Loucy (cell line): ENCODE measurements at regions not wholly inside any gene's neighbourhood (a gene's known extent, or its start where the extent isn't known, plus 50 kb on each side); places are given as distances from the start of the nearest gene placed in this dataset.

Experiments
- H2AFZ ChIP-seq: fragments of 200-600 bp; sonication (generic); 2 replicates; pipeline ENCODE4 v1.6.0; 2016; ENCODE audit warnings: antibody characterized with exemption, mild to moderate bottlenecking, low read length, moderate library complexity
- H3F3A ChIP-seq: fragments of 200-600 bp; 2 replicates; pipeline ENCODE4 v1.6.0; 2016; ENCODE audit warnings: antibody characterized with exemption, low read depth, mild to moderate bottlenecking
- H3K27me3 ChIP-seq: fragments of 200-600 bp; sonication (generic); 2 replicates; pipeline ENCODE4 v1.6.1; 2014; ENCODE audit warnings: low read length, mild to moderate bottlenecking; ENCODE audit not compliant: insufficient read depth, poor library complexity, severe bottlenecking
- H3K36me3 ChIP-seq: fragments of 200-600 bp; sonication (generic); 2 replicates; pipeline ENCODE4 v1.6.1; 2016; ENCODE audit warnings: low read length; ENCODE audit not compliant: insufficient read depth
- H3K4me1 ChIP-seq: fragments of 200-600 bp; sonication (generic); 2 replicates; pipeline ENCODE4 v1.5.1; 2014; ENCODE audit warnings: low read length, mild to moderate bottlenecking; ENCODE audit not compliant: insufficient read depth, poor library complexity, severe bottlenecking
- H3K4me2 ChIP-seq: fragments of 200-600 bp; sonication (generic); 2 replicates; pipeline ENCODE4 v1.6.0; 2014; ENCODE audit warnings: antibody characterized with exemption, low read length, low read depth, mild to moderate bottlenecking; ENCODE audit not compliant: poor library complexity, severe bottlenecking
- H3K4me3 ChIP-seq: fragments of 200-600 bp; sonication (generic); 2 replicates; pipeline ENCODE4 v1.5.1; 2014; ENCODE audit warnings: low read length, mild to moderate bottlenecking, mixed read lengths; ENCODE audit not compliant: poor library complexity, severe bottlenecking
- H3K79me2 ChIP-seq: fragments of 200-600 bp; sonication (generic); 2 replicates; pipeline ENCODE4 v1.6.1; 2014; ENCODE audit warnings: low read length; ENCODE audit not compliant: insufficient read depth
- H3K9ac ChIP-seq: fragments of 200-600 bp; sonication (generic); 2 replicates; pipeline ENCODE4 v1.6.0; 2014; ENCODE audit warnings: mild to moderate bottlenecking, low read depth, low read length, moderate library complexity; ENCODE audit not compliant: poor library complexity, severe bottlenecking
- H3K9me2 ChIP-seq: fragments of 200-600 bp; sonication (generic); replicated peaks from 2 replicates; pipeline ENCODE4 v1.6.1; 2016; ENCODE audit warnings: low read depth, low read length, mixed read lengths
- H3K9me3 ChIP-seq: fragments of 200-600 bp; sonication (generic); 2 replicates; pipeline ENCODE4 v1.6.1; 2014; ENCODE audit warnings: mild to moderate bottlenecking, antibody characterized with exemption, low read length, low read depth; ENCODE audit not compliant: insufficient read depth
- H4K20me1 ChIP-seq: fragments of 200-600 bp; sonication (generic); 2 replicates; pipeline ENCODE4 v1.6.0; 2014; ENCODE audit warnings: antibody characterized with exemption, low read length, mild to moderate bottlenecking; ENCODE audit not compliant: insufficient read depth, poor library complexity, severe bottlenecking
- EZH2phosphoT487 ChIP-seq: fragments of 200-600 bp; IDR thresholded peaks from 2 replicates; pipeline ENCODE4 v1.6.1; 2018; ENCODE audit warnings: antibody characterized with exemption, mild to moderate bottlenecking, moderate library complexity, borderline replicate concordance
- TF ChIP-seq, protein P1 (sequence below): fragments of 200-600 bp; sonication (generic); conservative IDR thresholded peaks from 2 replicates; pipeline ENCODE4 v1.5.1; 2014; ENCODE audit warnings: mild to moderate bottlenecking, antibody characterized with exemption, low read length

DNA sequence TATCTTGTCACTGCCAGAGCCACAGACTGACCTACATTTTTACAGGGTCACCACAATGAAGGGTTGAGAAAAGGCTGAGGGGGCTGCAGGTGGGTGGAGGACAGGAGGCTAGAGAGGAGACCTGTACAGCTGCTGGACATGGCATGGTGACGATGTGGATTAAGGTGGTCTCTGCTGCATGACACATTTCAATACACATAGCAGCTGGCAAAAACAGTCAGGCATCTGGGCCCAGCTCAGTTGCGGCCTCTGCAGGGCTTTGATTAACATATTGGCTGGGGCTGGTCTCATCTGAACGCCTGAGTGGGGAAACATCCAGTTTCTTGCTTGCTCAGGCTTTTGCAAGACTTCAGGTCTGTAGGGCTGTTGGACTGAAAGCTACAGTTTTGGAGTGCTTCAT, 265.4 kb upstream of the FOXF1 start:
- H3K4me2 ChIP-seq: no peak overlapping the region
- H3K27me3 ChIP-seq: no peaks in the 10 kb centered on the region
- TF ChIP-seq EZH2phosphoT487: no peak
- TF ChIP-seq, protein P1, sequence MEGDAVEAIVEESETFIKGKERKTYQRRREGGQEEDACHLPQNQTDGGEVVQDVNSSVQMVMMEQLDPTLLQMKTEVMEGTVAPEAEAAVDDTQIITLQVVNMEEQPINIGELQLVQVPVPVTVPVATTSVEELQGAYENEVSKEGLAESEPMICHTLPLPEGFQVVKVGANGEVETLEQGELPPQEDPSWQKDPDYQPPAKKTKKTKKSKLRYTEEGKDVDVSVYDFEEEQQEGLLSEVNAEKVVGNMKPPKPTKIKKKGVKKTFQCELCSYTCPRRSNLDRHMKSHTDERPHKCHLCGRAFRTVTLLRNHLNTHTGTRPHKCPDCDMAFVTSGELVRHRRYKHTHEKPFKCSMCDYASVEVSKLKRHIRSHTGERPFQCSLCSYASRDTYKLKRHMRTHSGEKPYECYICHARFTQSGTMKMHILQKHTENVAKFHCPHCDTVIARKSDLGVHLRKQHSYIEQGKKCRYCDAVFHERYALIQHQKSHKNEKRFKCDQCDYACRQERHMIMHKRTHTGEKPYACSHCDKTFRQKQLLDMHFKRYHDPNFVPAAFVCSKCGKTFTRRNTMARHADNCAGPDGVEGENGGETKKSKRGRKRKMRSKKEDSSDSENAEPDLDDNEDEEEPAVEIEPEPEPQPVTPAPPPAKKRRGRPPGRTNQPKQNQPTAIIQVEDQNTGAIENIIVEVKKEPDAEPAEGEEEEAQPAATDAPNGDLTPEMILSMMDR: no peak
- no peaks in the 10 kb centered on the region for H4K20me1 ChIP-seq
- H3K9ac ChIP-seq: no peak overlapping the region
- H3K79me2 ChIP-seq: no peaks in the 10 kb centered on the region
- no peaks in the 10 kb centered on the region for H3K36me3 ChIP-seq
- H3K4me3 ChIP-seq: no peak overlapping the region
- no peaks in the 10 kb centered on the region for H3K9me2 ChIP-seq
- H3K4me1 ChIP-seq: no peaks in the 10 kb centered on the region
- H3K9me3 ChIP-seq: no peaks in the 10 kb centered on the region; the same call in 1 of the 2 replicates
- no peak overlapping the region for H2AFZ ChIP-seq
- H3F3A ChIP-seq: no peaks in the 10 kb centered on the region

DNA sequence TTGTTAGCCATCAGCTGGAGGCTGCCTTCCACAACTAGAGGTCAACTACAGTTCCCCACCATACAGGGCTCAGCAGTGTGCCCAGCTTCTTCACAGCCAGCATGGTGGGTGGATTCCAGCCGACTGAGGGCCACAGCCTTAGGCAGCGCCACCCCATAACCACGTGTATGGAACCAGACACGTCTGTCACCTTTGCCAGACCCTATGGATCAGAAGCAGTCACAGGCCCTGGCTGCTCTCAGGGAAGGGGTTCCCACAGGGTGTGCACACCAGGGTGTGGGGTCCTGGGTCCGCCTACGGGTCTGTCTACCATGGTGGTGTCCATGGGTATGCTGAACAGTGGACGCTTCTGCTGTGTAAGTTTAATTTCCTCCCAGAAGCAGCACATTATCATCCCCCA, 265.0 kb upstream of the FOXF1 start:
- no peak overlapping the region for H2AFZ ChIP-seq
- no peaks in the 10 kb centered on the region for H3K9me2 ChIP-seq
- no peak overlapping the region for H3K4me2 ChIP-seq
- H3K36me3 ChIP-seq: no peaks in the 10 kb centered on the region
- TF ChIP-seq EZH2phosphoT487: no peak
- TF ChIP-seq, protein P1: no peak
- no peak overlapping the region for H3K9ac ChIP-seq
- no peaks in the 10 kb centered on the region for H3K4me1 ChIP-seq
- H3K79me2 ChIP-seq: no peaks in the 10 kb centered on the region
- no peaks in the 10 kb centered on the region for H4K20me1 ChIP-seq
- H3K9me3 ChIP-seq: no peaks in the 10 kb centered on the region; the same call in 1 of the 2 replicates
- H3F3A ChIP-seq: no peaks in the 10 kb centered on the region
- H3K4me3 ChIP-seq: no peak overlapping the region
- H3K27me3 ChIP-seq: no peaks in the 10 kb centered on the region

DNA sequence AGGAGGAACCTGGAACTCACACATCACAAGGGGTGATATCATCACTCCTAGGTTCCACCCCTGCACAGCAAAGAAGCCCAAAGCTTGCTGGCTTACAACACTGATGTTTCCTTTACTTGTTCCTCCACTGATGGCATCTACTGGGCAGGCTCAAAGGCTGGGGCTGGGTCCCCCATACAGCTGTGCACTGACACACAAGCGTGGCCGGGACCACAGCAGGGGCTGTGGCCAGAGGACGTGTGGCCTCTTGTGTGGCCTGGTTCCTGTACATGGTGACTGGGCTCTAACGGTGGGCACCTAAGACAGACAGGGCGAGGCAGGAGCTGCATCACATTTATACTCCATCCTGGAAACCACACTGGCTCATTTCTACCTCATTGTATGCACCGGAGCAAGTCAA, 264.4 kb upstream of the FOXF1 start:
- TF ChIP-seq EZH2phosphoT487: no peak
- Histone ChIP-seq H3K79me2 (no peaks in the 10 kb centered on the region), H4K20me1 (no peaks in the 10 kb centered on the region), H3K36me3 (no peaks in the 10 kb centered on the region), H3K9me2 (no peaks in the 10 kb centered on the region), H3K4me2 (no peak overlapping the region), H3K27me3 (no peaks in the 10 kb centered on the region), H2AFZ (no peak overlapping the region), H3K4me3 (no peak overlapping the region), H3K9ac (no peak overlapping the region), H3K4me1 (no peaks in the 10 kb centered on the region), H3F3A (no peaks in the 10 kb centered on the region), H3K9me3 (no peaks in the 10 kb centered on the region; the same call in 1 of the 2 replicates)

DNA sequence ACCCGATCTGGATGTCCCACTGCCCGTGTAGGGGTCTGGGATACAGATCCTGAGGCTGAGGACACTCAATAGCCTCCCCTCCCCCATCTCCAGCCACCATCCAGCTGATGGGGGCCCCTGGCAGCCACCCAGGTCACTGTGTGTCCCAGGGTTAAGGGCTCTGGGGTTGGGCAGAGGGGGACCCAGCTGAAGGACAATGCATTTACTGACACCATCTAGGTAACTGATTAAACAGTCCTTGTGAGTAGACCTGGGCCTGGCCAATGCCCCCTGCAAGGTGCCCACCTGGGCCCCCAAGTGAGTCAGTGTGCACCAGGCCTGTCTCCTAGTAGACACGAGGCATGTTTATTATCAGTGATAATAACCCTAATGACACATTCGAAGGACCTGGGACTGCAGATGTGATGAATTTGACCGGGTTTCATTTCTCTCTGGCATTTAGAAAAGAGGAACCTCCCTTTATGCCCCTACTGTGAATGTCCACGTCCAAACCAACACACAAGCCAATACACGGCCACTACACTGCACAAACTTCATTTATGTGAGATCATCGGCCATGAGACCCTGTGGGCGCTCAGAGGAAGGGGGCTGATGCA, 261.9 kb upstream of the FOXF1 start:
- Histone ChIP-seq H3K36me3 (no peaks in the 10 kb centered on the region), H3F3A (no peaks in the 10 kb centered on the region), H3K9me2 (no peaks in the 10 kb centered on the region), H4K20me1 (no peaks in the 10 kb centered on the region), H3K79me2 (no peaks in the 10 kb centered on the region), H3K27me3 (no peaks in the 10 kb centered on the region), H3K9ac (no peak overlapping the region), H3K4me1 (no peaks in the 10 kb centered on the region), H3K9me3 (no peaks in the 10 kb centered on the region; the same call in 1 of the 2 replicates), H3K4me2 (no peak overlapping the region), H3K4me3 (no peak overlapping the region), H2AFZ (no peak overlapping the region)
- TF ChIP-seq, protein P1: no peak
- no peak for TF ChIP-seq EZH2phosphoT487
